HEK293 (cell line): ENCODE measurements at regions not wholly inside any gene's neighbourhood (a gene's known extent, or its start where the extent isn't known, plus 50 kb on each side); places are given as distances from the start of the nearest gene placed in this dataset.

Experiments used
- CTCF ChIA-PET: fragments of 350-600 bp; formaldehyde crosslinking; extraction: SDS; loops from one replicate; lab custom pipeline; 2021; ENCODE audit warnings: antibody characterized with exemption; lab: Yijun Ruan, JAX
- POLR2A ChIA-PET: fragments of 300-600 bp; formaldehyde crosslinking; extraction: SDS; loops from one replicate; lab custom pipeline; 2020; ENCODE audit warnings: antibody characterized with exemption, inconsistent platforms; lab: Yijun Ruan, JAX
- H3K27ac ChIP-seq: fragments of 200-500 bp; sonication (Bioruptor generic); 2 replicates; pipeline ENCODE4 v1.5.1; 2014; ENCODE audit warnings: low read depth, low read length, control low read depth, inconsistent platforms; ENCODE audit errors: extremely low read depth
- H3K36me3 ChIP-seq, 2 experiments: fragments of 200-500 bp in 1 of 2; sonication (Bioruptor generic) in 1 of 2; 1 replicate in 1 of 2; 2 replicates in 1 of 2; pipeline ENCODE4 v1.5.1; 2014 to 2017; ENCODE audit warnings: inconsistent platforms in 2 of 2, low read length in 2 of 2; ENCODE audit not compliant: control insufficient read depth in 2 of 2, insufficient read depth in 1 of 2
- H3K4me1 ChIP-seq: fragments of 200-500 bp; sonication (Bioruptor generic); 2 replicates; pipeline ENCODE4 v1.5.1; 2014; ENCODE audit warnings: mild to moderate bottlenecking, low read length, inconsistent platforms; ENCODE audit not compliant: control insufficient read depth, insufficient read depth
- H3K4me3 ChIP-seq: 2 replicates; pipeline ENCODE4 v1.5.1; 2011; ENCODE audit warnings: low read depth, mild to moderate bottlenecking, control low read depth, low read length, moderate library complexity
- H3K9me3 ChIP-seq: fragments of 200-500 bp; sonication (Bioruptor generic); 2 replicates; pipeline ENCODE4 v1.5.1; 2014; ENCODE audit warnings: low read depth, low read length, inconsistent platforms; ENCODE audit not compliant: control insufficient read depth, insufficient read depth
- ATF2 ChIP-seq: fragments of 450-650 bp; formaldehyde crosslinking; IDR thresholded peaks from 2 replicates; pipeline ENCODE4 v1.5.1; 2016; ENCODE audit warnings: missing biosample characterization, missing genetic modification characterization, low read depth
- BCL11B ChIP-seq: fragments of 450-650 bp; formaldehyde crosslinking; IDR thresholded peaks from 2 replicates; pipeline ENCODE4 v1.5.1; 2016; ENCODE audit warnings: low read depth, missing biosample characterization, missing genetic modification characterization
- BCL6B ChIP-seq: fragments of 450-650 bp; formaldehyde crosslinking; IDR thresholded peaks from 2 replicates; pipeline ENCODE4 v1.5.1; 2017; ENCODE audit warnings: missing biosample characterization, missing genetic modification characterization
- KLF8 ChIP-seq: fragments of 450-650 bp; formaldehyde crosslinking; IDR thresholded peaks from 2 replicates; pipeline ENCODE4 v1.5.1; 2016; ENCODE audit warnings: missing biosample characterization, missing genetic modification characterization
- PATZ1 ChIP-seq: fragments of 450-650 bp; formaldehyde crosslinking; IDR thresholded peaks from 2 replicates; pipeline ENCODE4 v1.5.1; 2016; ENCODE audit warnings: missing biosample characterization, missing genetic modification characterization
- SCRT1 ChIP-seq: fragments of 450-650 bp; formaldehyde crosslinking; IDR thresholded peaks from 2 replicates; pipeline ENCODE4 v1.5.1; 2016; ENCODE audit warnings: missing biosample characterization, missing genetic modification characterization, borderline replicate concordance
- SETDB1 ChIP-seq: IDR thresholded peaks from one replicate; pipeline ENCODE4 v1.6.1; 2017; ENCODE audit warnings: mild to moderate bottlenecking, low read length, moderate library complexity, mixed read lengths; ENCODE audit not compliant: insufficient read length
- TRIM28 ChIP-seq: IDR thresholded peaks from 2 replicates; pipeline ENCODE4 v1.6.1; 2011; ENCODE audit warnings: low read length, control low read depth, borderline replicate concordance
- ZFP69B ChIP-seq: fragments of 450-650 bp; formaldehyde crosslinking; IDR thresholded peaks from 2 replicates; pipeline ENCODE4 v1.5.1; 2016; ENCODE audit warnings: missing biosample characterization, missing genetic modification characterization
- ZNF112 ChIP-seq: fragments of 450-650 bp; formaldehyde crosslinking; IDR thresholded peaks from 2 replicates; pipeline ENCODE4 v1.5.0; 2017; ENCODE audit warnings: missing biosample characterization, missing genetic modification characterization
- ZNF121 ChIP-seq: fragments of 450-650 bp; formaldehyde crosslinking; IDR thresholded peaks from 2 replicates; pipeline ENCODE4 v1.5.1; 2016; ENCODE audit warnings: missing biosample characterization, missing genetic modification characterization
- ZNF2 ChIP-seq: fragments of 450-650 bp; formaldehyde crosslinking; IDR thresholded peaks from 2 replicates; pipeline ENCODE4 v1.5.1; 2016; ENCODE audit warnings: missing biosample characterization, missing genetic modification characterization
- ZNF23 ChIP-seq: fragments of 450-650 bp; formaldehyde crosslinking; IDR thresholded peaks from 2 replicates; pipeline ENCODE4 v1.5.1; 2016; ENCODE audit warnings: missing biosample characterization, missing genetic modification characterization, borderline replicate concordance
- ZNF24 ChIP-seq: fragments of 450-650 bp; formaldehyde crosslinking; IDR thresholded peaks from 2 replicates; pipeline ENCODE4 v1.5.1; 2016; ENCODE audit warnings: missing biosample characterization, missing genetic modification characterization
- ZNF266 ChIP-seq: fragments of 450-650 bp; formaldehyde crosslinking; IDR thresholded peaks from 2 replicates; pipeline ENCODE4 v1.5.1; 2016; ENCODE audit warnings: missing biosample characterization, missing genetic modification characterization, low read depth
- ZNF433 ChIP-seq: fragments of 450-650 bp; formaldehyde crosslinking; IDR thresholded peaks from 2 replicates; pipeline ENCODE4 v1.5.1; 2016; ENCODE audit warnings: missing biosample characterization, missing genetic modification characterization, low read depth
- ZNF473 ChIP-seq: fragments of 450-650 bp; formaldehyde crosslinking; IDR thresholded peaks from 2 replicates; pipeline ENCODE4 v1.5.1; 2017; ENCODE audit warnings: missing biosample characterization, missing genetic modification characterization
- ZNF585B ChIP-seq: fragments of 450-650 bp; formaldehyde crosslinking; IDR thresholded peaks from 2 replicates; pipeline ENCODE4 v1.5.1; 2016; ENCODE audit warnings: missing biosample characterization, missing genetic modification characterization
- ZNF624 ChIP-seq: fragments of 450-650 bp; formaldehyde crosslinking; IDR thresholded peaks from 2 replicates; pipeline ENCODE4 v1.5.1; 2017; ENCODE audit warnings: missing biosample characterization, missing genetic modification characterization
- ZNF626 ChIP-seq: fragments of 450-650 bp; sonication (Bioruptor Pico); formaldehyde crosslinking; IDR thresholded peaks from 2 replicates; pipeline ENCODE4 v1.5.1; 2018; ENCODE audit warnings: missing biosample characterization, missing genetic modification characterization, inconsistent platforms
- ZNF677 ChIP-seq: fragments of 450-650 bp; IDR thresholded peaks from 2 replicates; pipeline ENCODE4 v1.5.0; 2018; ENCODE audit warnings: missing biosample characterization, mild to moderate bottlenecking, missing genetic modification characterization, moderate library complexity
- ZNF704 ChIP-seq: fragments of 450-650 bp; formaldehyde crosslinking; IDR thresholded peaks from 2 replicates; pipeline ENCODE4 v1.5.1; 2016; ENCODE audit warnings: missing biosample characterization, missing genetic modification characterization
- ZNF791 ChIP-seq: fragments of 450-650 bp; formaldehyde crosslinking; IDR thresholded peaks from 2 replicates; pipeline ENCODE4 v1.5.1; 2016; ENCODE audit warnings: missing biosample characterization, missing genetic modification characterization
- ZNF837 ChIP-seq: fragments of 450-650 bp; formaldehyde crosslinking; IDR thresholded peaks from 2 replicates; pipeline ENCODE4 v1.5.1; 2016; ENCODE audit warnings: missing biosample characterization, missing genetic modification characterization
- ZSCAN4 ChIP-seq: fragments of 450-650 bp; formaldehyde crosslinking; IDR thresholded peaks from 2 replicates; pipeline ENCODE4 v1.5.1; 2017; ENCODE audit warnings: missing biosample characterization, missing genetic modification characterization

GRCh38 chr21:27390384-27390783 is 423.5 kb upstream of the ADAMTS5 start (continued):
- TF ChIP-seq BCL11B (tag by site-specific recombination): no peak
- TF ChIP-seq ZSCAN4: no peak
- no peak for TF ChIP-seq ZNF791 (tag by site-specific recombination)
- no peak for TF ChIP-seq ZNF24
- no peak for TF ChIP-seq KLF8 (tag by site-specific recombination)
- no peak for TF ChIP-seq ZNF266 (tag by site-specific recombination)
- no peak for TF ChIP-seq ZNF112
- TF ChIP-seq ZNF837 (tag by site-specific recombination): no peak
- no peak for TF ChIP-seq ZNF677
- no peak for TF ChIP-seq SCRT1 (tag by site-specific recombination)
- TF ChIP-seq BCL6B (tag by site-specific recombination): no peak
- no peak for TF ChIP-seq ZNF433 (tag by site-specific recombination)
- no peak for TF ChIP-seq ZFP69B (tag by site-specific recombination)

- POLR2A ChIA-PET: no interaction called here
- CTCF ChIA-PET: interaction anchor here (0.5 kb wide), 1 partner anchor 39 kb away, joined by 5 read pairs; no protein-coding TSS in a partner anchor
- TF ChIP-seq ZNF626: no peak
- TF ChIP-seq SETDB1: no peak
- no peak for TF ChIP-seq ZNF23
- TF ChIP-seq ZNF624 (tag by site-specific recombination): no peak
- TF ChIP-seq PATZ1 (tag by site-specific recombination): no peak
- no peak for TF ChIP-seq ZNF2 (tag by site-specific recombination)
- TF ChIP-seq ZNF585B (tag by site-specific recombination): no peak
- no peak for TF ChIP-seq ZNF121 (tag by site-specific recombination)
- TF ChIP-seq ZNF473 (tag by site-specific recombination): no peak
- TF ChIP-seq TRIM28: no peak
- no peak for TF ChIP-seq ATF2 (tag by site-specific recombination)
- no peak for TF ChIP-seq ZNF704
- Histone ChIP-seq H3K36me3 (no peaks in the 10 kb centered on the region), H3K4me1 (no peaks in the 10 kb centered on the region), H3K9me3 (no peaks in the 10 kb centered on the region), H3K27ac (no peak overlapping the region), H3K4me3 (no peak overlapping the region)
Observed at GRCh38 chr21:27388825-27389224, 421.9 kb upstream of the ADAMTS5 start.
